GOT3 (cell line): ENCODE measurements at regions not wholly inside any gene's neighbourhood (a gene's known extent, or its start where the extent isn't known, plus 50 kb on each side); places are given as distances from the start of the nearest gene placed in this dataset.

Experiments used
- DNase-seq: peaks from one replicate; lab custom pipeline; 2025; ENCODE audit warnings: mixed read lengths; lab: John Stamatoyannopoulos, UW

GRCh38 chr11:8740129-8740528 lies 57.5 kb downstream of the RPL27A start:
- DNase-seq: no peak

- DNase-seq: no peak
Measured at GRCh38 chr11:8744423-8744822, 61.8 kb downstream of the RPL27A start.

- no peak for DNase-seq
Measured at GRCh38 chr11:8745431-8746253, 63.0 kb downstream of the RPL27A start.

- DNase-seq: no peak
Measured at GRCh38 chr11:8746331-8746974, 63.9 kb downstream of the RPL27A start.

GRCh38 chr11:8747173-8747572 lies 64.6 kb downstream of the RPL27A start:
- no peak for DNase-seq

GRCh38 chr11:8748317-8748716 lies 65.7 kb downstream of the RPL27A start:
- no peak for DNase-seq

GRCh38 chr11:8749202-8749601 lies 66.6 kb downstream of the RPL27A start:
- DNase-seq: no peak

- DNase-seq: no peak
Measured at GRCh38 chr11:8754241-8754640, 71.6 kb downstream of the RPL27A start.

- DNase-seq: no peak
Measured at GRCh38 chr11:8756201-8756600, 73.6 kb downstream of the RPL27A start.

- DNase-seq: no peak
Measured at GRCh38 chr11:8757047-8757446, 74.5 kb downstream of the RPL27A start.

- DNase-seq: no peak
Measured at GRCh38 chr11:8757533-8757932, 74.9 kb downstream of the RPL27A start.

GRCh38 chr11:8758619-8759169 lies 76.1 kb downstream of the RPL27A start:
- no peak for DNase-seq

- DNase-seq: no peak
Measured at GRCh38 chr11:8759634-8760033, 77.0 kb downstream of the RPL27A start.

- no peak for DNase-seq
Measured at GRCh38 chr11:8760896-8761295, 78.3 kb downstream of the RPL27A start.

- DNase-seq: no peak
Measured at GRCh38 chr11:8763070-8763685, 80.6 kb downstream of the RPL27A start.

GRCh38 chr11:8765294-8765693 lies 82.7 kb downstream of the RPL27A start:
- DNase-seq: no peak

GRCh38 chr11:8766043-8766987 lies 83.7 kb downstream of the RPL27A start:
- no peak for DNase-seq

- no peak for DNase-seq
Measured at GRCh38 chr11:8766988-8767374, 84.4 kb downstream of the RPL27A start.

GRCh38 chr11:8767466-8768142 lies 85.0 kb downstream of the RPL27A start:
- DNase-seq: no peak

- DNase-seq: no peak
Measured at GRCh38 chr11:8768625-8769333, 86.2 kb downstream of the RPL27A start.
